H1 (cell line): ENCODE measurements at regions not wholly inside any gene's neighbourhood (a gene's known extent, or its start where the extent isn't known, plus 50 kb on each side); places are given as distances from the start of the nearest gene placed in this dataset.

Source experiments
- CTCF ChIA-PET: fragments of 300-600 bp; sonication (Branson Sonifier 250); formaldehyde crosslinking; loops from one replicate; lab custom pipeline; 2021; ENCODE audit not compliant: partially characterized antibody; lab: Charles Lee
- POLR2A ChIA-PET: fragments of 300-600 bp; sonication (Branson Sonifier 250); formaldehyde crosslinking; loops from one replicate; lab custom pipeline; 2021; ENCODE audit warnings: inconsistent platforms; ENCODE audit not compliant: partially characterized antibody; lab: Charles Lee
- DNase-seq, 2 experiments: peaks; one replicate each; pipeline versions ENCODE4 v3.0.0 to v3.0.0-alpha.2; 2010 to 2022; ENCODE audit warnings: low spot score in 2 of 2, low read depth in 1 of 2, mixed read lengths in 1 of 2
- FAIRE-seq: peaks from 2 replicates; lab custom pipeline; 2011; peaks lifted over from hg19 to GRCh38; lab: Jason Lieb, UNC
- H2AFZ ChIP-seq: 2 replicates; pipeline ENCODE4 v1.8.1; 2012; ENCODE audit warnings: low read length, inconsistent platforms
- H2AK5ac ChIP-seq: 2 replicates; pipeline ENCODE4 v1.6.1; 2013; ENCODE audit warnings: low read depth, low read length
- H2BK120ac ChIP-seq: replicated peaks from 2 replicates; pipeline ENCODE3; 2013; ENCODE audit warnings: low read depth, low read length, inconsistent platforms
- H2BK12ac ChIP-seq: 2 replicates; pipeline ENCODE4 v1.6.1; 2013; ENCODE audit warnings: low read depth, low read length
- H2BK15ac ChIP-seq: 2 replicates; pipeline ENCODE4 v1.6.1; 2013; ENCODE audit warnings: low read length
- H2BK20ac ChIP-seq: 2 replicates; pipeline ENCODE4 v1.6.1; 2013; ENCODE audit warnings: low read length
- H2BK5ac ChIP-seq: 2 replicates; pipeline ENCODE4 v1.6.1; 2013; ENCODE audit warnings: low read depth, low read length
- H3K14ac ChIP-seq: 2 replicates; pipeline ENCODE4 v1.6.1; 2013; ENCODE audit warnings: inconsistent platforms; ENCODE audit not compliant: insufficient read length
- H3K18ac ChIP-seq: 2 replicates; pipeline ENCODE4 v1.6.1; 2013; ENCODE audit warnings: low read length; ENCODE audit errors: extremely low read depth
- H3K23ac ChIP-seq: 2 replicates; pipeline ENCODE4 v1.6.1; 2013; ENCODE audit warnings: inconsistent platforms; ENCODE audit not compliant: insufficient read length
- H3K23me2 ChIP-seq: 2 replicates; pipeline ENCODE4 v1.6.1; 2013; ENCODE audit warnings: low read depth, low read length
- H3K27ac ChIP-seq: 2 replicates; pipeline ENCODE4 v1.6.1; 2011; ENCODE audit warnings: low read depth, low read length, inconsistent platforms
- H3K27me3 ChIP-seq, 4 experiments: replicated peaks in 1 of 4; 1 replicate in 1 of 4; 2 replicates in 3 of 4; pipeline versions ENCODE4 v1.6.1 to v1.8.1; 2011 to 2013; ENCODE audit warnings: low read length in 3 of 4, mild to moderate bottlenecking in 3 of 4, inconsistent platforms in 2 of 4, mixed read lengths in 2 of 4, moderate library complexity in 1 of 4; ENCODE audit not compliant: control insufficient read depth in 3 of 4, insufficient read depth in 3 of 4; ENCODE audit errors: extremely low read depth in 1 of 4
- H3K36me3 ChIP-seq, 4 experiments: 2 replicates each; pipeline versions ENCODE4 v1.6.1 to v1.8.1; 2011 to 2013; ENCODE audit warnings: mild to moderate bottlenecking in 4 of 4, low read length in 3 of 4, moderate library complexity in 2 of 4, control low read depth in 1 of 4, inconsistent platforms in 1 of 4; ENCODE audit not compliant: insufficient read depth in 4 of 4, control insufficient read depth in 2 of 4
- H3K4ac ChIP-seq: replicated peaks from 2 replicates; pipeline ENCODE3; 2013; ENCODE audit warnings: low read length, low read depth, mixed read lengths, inconsistent platforms; ENCODE audit not compliant: insufficient read length
- H3K4me1 ChIP-seq, 4 experiments: replicated peaks in 1 of 4; 1 replicate in 1 of 4; 2 replicates in 3 of 4; pipeline versions ENCODE4 v1.6.1 to v1.8.1; 2011 to 2013; ENCODE audit warnings: low read length in 3 of 4, inconsistent platforms in 2 of 4, mixed read lengths in 1 of 4; ENCODE audit not compliant: insufficient read depth in 4 of 4, control insufficient read depth in 3 of 4
- H3K4me2 ChIP-seq, 2 experiments: 2 replicates each; pipeline versions ENCODE4 v1.6.1 to v1.8.1; 2011 to 2013; ENCODE audit warnings: low read depth in 2 of 2, low read length in 2 of 2, control low read depth in 1 of 2, inconsistent platforms in 1 of 2, mild to moderate bottlenecking in 1 of 2; ENCODE audit not compliant: insufficient read depth in 1 of 2
- H3K4me3 ChIP-seq, 4 experiments: fragments of 200-600, 300-600 bp in 1 of 4; sonication (generic), shearing (Covaris generic), sonication (Bioruptor Twin) in 1 of 4; 2 replicates each; pipeline versions ENCODE4 v1.5.1 to v1.8.1; 2011 to 2016; ENCODE audit warnings: low read length in 4 of 4, low read depth in 3 of 4, control low read depth in 2 of 4, inconsistent platforms in 2 of 4, mild to moderate bottlenecking in 2 of 4, mixed read lengths in 1 of 4, moderate library complexity in 1 of 4; ENCODE audit not compliant: insufficient read depth in 2 of 4; ENCODE audit errors: extremely low read depth in 1 of 4
- H3K56ac ChIP-seq: replicated peaks from 2 replicates; pipeline ENCODE3; 2013; ENCODE audit warnings: low read depth, mild to moderate bottlenecking, mixed read lengths, low read length, inconsistent platforms; ENCODE audit not compliant: insufficient read length
- H3K79me1 ChIP-seq: 2 replicates; pipeline ENCODE4 v1.6.1; 2013; ENCODE audit warnings: low read depth, low read length, control low read depth
- H3K79me2 ChIP-seq, 2 experiments: 2 replicates each; pipeline versions ENCODE4 v1.6.1 to v1.8.1; 2012 to 2013; ENCODE audit warnings: low read length in 2 of 2, mild to moderate bottlenecking in 2 of 2, inconsistent platforms in 1 of 2; ENCODE audit not compliant: insufficient read depth in 2 of 2, control insufficient read depth in 1 of 2
- H3K9ac ChIP-seq, 4 experiments: replicated peaks in 1 of 4; 1 replicate in 1 of 4; 2 replicates in 3 of 4; pipeline versions ENCODE4 v1.6.1 to v1.8.1; 2011 to 2013; ENCODE audit warnings: low read depth in 3 of 4, low read length in 3 of 4, control low read depth in 2 of 4, mild to moderate bottlenecking in 2 of 4, moderate library complexity in 2 of 4, inconsistent platforms in 1 of 4; ENCODE audit errors: extremely low read depth in 1 of 4
- H3K9me3 ChIP-seq, 2 experiments: 2 replicates each; pipeline versions ENCODE4 v1.6.1 to v1.8.1; 2012 to 2013; ENCODE audit warnings: mild to moderate bottlenecking in 2 of 2, moderate library complexity in 2 of 2, control low read depth in 1 of 2, inconsistent platforms in 1 of 2, low read depth in 1 of 2, low read length in 1 of 2, mixed read lengths in 1 of 2; ENCODE audit not compliant: insufficient read depth in 2 of 2
- H4K20me1 ChIP-seq, 2 experiments: replicated peaks in 1 of 2; 2 replicates each; pipeline versions ENCODE3 to v1.8.1; 2011 to 2013; ENCODE audit warnings: inconsistent platforms in 2 of 2, low read length in 2 of 2, mild to moderate bottlenecking in 1 of 2; ENCODE audit not compliant: insufficient read depth in 2 of 2, control insufficient read depth in 1 of 2
- H4K5ac ChIP-seq: 2 replicates; pipeline ENCODE4 v1.6.1; 2013; ENCODE audit warnings: low read length, low read depth, mixed read lengths, inconsistent platforms; ENCODE audit not compliant: insufficient read length
- H4K8ac ChIP-seq: 2 replicates; pipeline ENCODE4 v1.8.0; 2013; ENCODE audit warnings: mild to moderate bottlenecking, moderate library complexity, low read length, inconsistent platforms; ENCODE audit not compliant: insufficient read depth; ENCODE audit errors: extremely low read depth
- H4K91ac ChIP-seq: replicated peaks from 2 replicates; pipeline ENCODE3; 2013; ENCODE audit warnings: low read length, mixed read lengths, inconsistent platforms; ENCODE audit not compliant: insufficient read length
- ASH2L ChIP-seq: fragments of 200-600, 300-600 bp; sonication (generic); IDR thresholded peaks from one replicate; pipeline ENCODE4 v1.7.1; 2017; ENCODE audit warnings: low read length
- CTBP2 ChIP-seq: IDR thresholded peaks from 2 replicates; pipeline ENCODE4 v1.7.0; 2011; ENCODE audit warnings: borderline replicate concordance, mild to moderate bottlenecking, moderate library complexity, mixed read lengths, low read length; ENCODE audit not compliant: insufficient read depth, insufficient read length
- EGR1 ChIP-seq: IDR thresholded peaks from 2 replicates; pipeline ENCODE4 v1.6.1; 2011; ENCODE audit warnings: low read depth, low read length, borderline replicate concordance
- EP300 ChIP-seq, 2 experiments: IDR thresholded peaks; 1 replicate in 1 of 2; 2 replicates in 1 of 2; pipeline ENCODE4 v1.6.1; 2011 to 2012; ENCODE audit warnings: low read depth in 2 of 2, low read length in 2 of 2, mild to moderate bottlenecking in 2 of 2, borderline replicate concordance in 1 of 2, inconsistent platforms in 1 of 2, moderate library complexity in 1 of 2
- JUND ChIP-seq: IDR thresholded peaks from 2 replicates; pipeline ENCODE4 v1.6.1; 2011; ENCODE audit warnings: mild to moderate bottlenecking, improper control_type of control experiment, low read length
- KDM1A ChIP-seq: fragments of 200-600, 300-600 bp; sonication (generic); IDR thresholded peaks from 2 replicates; pipeline ENCODE4 v1.7.1; 2016; ENCODE audit warnings: mild to moderate bottlenecking, low read length, borderline replicate concordance
- RBBP5 ChIP-seq: IDR thresholded peaks from 2 replicates; pipeline ENCODE4 v1.7.1; 2012; ENCODE audit warnings: low read depth, mild to moderate bottlenecking, inconsistent platforms, low read length, moderate library complexity, borderline replicate concordance
- SIRT6 ChIP-seq: IDR thresholded peaks from one replicate; pipeline ENCODE4 v1.7.1; 2012; ENCODE audit warnings: low read length, inconsistent platforms
- WGBS, 2 experiments: shearing (Covaris generic) in 1 of 2; methylation state at CpG; one replicate each; pipeline versions ENCODE4 v1.1.6 to v1.1.7; 2013 to 2015; ENCODE audit warnings: low lambda C conversion rate in 2 of 2, mixed read lengths in 2 of 2, inconsistent platforms in 1 of 2, low coverage in 1 of 2, missing lambda C conversion rate in 1 of 2; ENCODE audit not compliant: insufficient replicate concordance in 2 of 2, insufficient coverage in 1 of 2, insufficient read length in 1 of 2; ENCODE audit errors: extremely low coverage in 1 of 2, missing lambda C conversion rate in 1 of 2; 5-methylcytosine and 5-hydroxymethylcytosine counted together

GRCh38 chr5:51604324-51604723 lies 221.1 kb downstream of the ISL1 start:
- no peak overlapping the region for H3K9ac ChIP-seq
- no peaks in the 10 kb centered on the region for H3K79me1 ChIP-seq
- no peak overlapping the region for H4K8ac ChIP-seq
- no peak overlapping the region for H2BK5ac ChIP-seq
- H3K23me2 ChIP-seq, result no peaks in the 10 kb centered on the region
- no peak overlapping the region for H3K4me3 ChIP-seq
- H2BK12ac ChIP-seq, result no peak overlapping the region
- no peak overlapping the region for H3K4ac ChIP-seq
- H3K4me2 ChIP-seq, result no peak overlapping the region
- no peaks in the 10 kb centered on the region for H3K4me1 ChIP-seq
- H2AFZ ChIP-seq, result no peak overlapping the region
- no peak overlapping the region for H4K91ac ChIP-seq
- FAIRE-seq (no peak), DNase-seq (no peak)
- no peaks in the 10 kb centered on the region for H3K79me2 ChIP-seq
- ChIA-PET POLR2A (no interaction called here), CTCF (no interaction called here)
- no peaks in the 10 kb centered on the region for H3K9me3 ChIP-seq
- H4K5ac ChIP-seq, result no peak overlapping the region
- H3K36me3 ChIP-seq, result no peaks in the 10 kb centered on the region
- TF ChIP-seq CTBP2 (no peak), EP300 (IDR thresholded peaks at IDR 0.05; ENCODE audit: borderline replicate concordance in 1 of 2, low read depth in 2 of 2, low read length in 2 of 2) (no peak), JUND (no peak), RBBP5 (no peak), KDM1A (no peak), ASH2L (no peak), EGR1 (no peak), SIRT6 (no peak)
- H3K23ac ChIP-seq, result no peak overlapping the region
- H2BK15ac ChIP-seq, result no peak overlapping the region
- H4K20me1 ChIP-seq, result no peaks in the 10 kb centered on the region
- H3K27ac ChIP-seq, result no peak overlapping the region
- H3K14ac ChIP-seq, result no peak overlapping the region
- no peaks in the 10 kb centered on the region for H3K27me3 ChIP-seq
- WGBS, 2 experiments, result 76% methylated on average over 1 of the region's 1 CpG; no CpG with 5 or more reads in 1 of the 2 experiments
- no peak overlapping the region for H2BK120ac ChIP-seq
- no peak overlapping the region for H3K18ac ChIP-seq
- H3K56ac ChIP-seq, result no peak overlapping the region
- H2AK5ac ChIP-seq, result no peak overlapping the region
- no peak overlapping the region for H2BK20ac ChIP-seq
